Loucy (cell line): ENCODE measurements at regions not wholly inside any gene's neighbourhood (a gene's known extent, or its start where the extent isn't known, plus 50 kb on each side); places are given as distances from the start of the nearest gene placed in this dataset.

Source experiments
- H2AFZ ChIP-seq: fragments of 200-600 bp; sonication (generic); 2 replicates; pipeline ENCODE4 v1.6.0; 2016; ENCODE audit warnings: antibody characterized with exemption, mild to moderate bottlenecking, low read length, moderate library complexity
- H3F3A ChIP-seq: fragments of 200-600 bp; 2 replicates; pipeline ENCODE4 v1.6.0; 2016; ENCODE audit warnings: antibody characterized with exemption, low read depth, mild to moderate bottlenecking
- H3K27me3 ChIP-seq: fragments of 200-600 bp; sonication (generic); 2 replicates; pipeline ENCODE4 v1.6.1; 2014; ENCODE audit warnings: low read length, mild to moderate bottlenecking; ENCODE audit not compliant: insufficient read depth, poor library complexity, severe bottlenecking
- H3K36me3 ChIP-seq: fragments of 200-600 bp; sonication (generic); 2 replicates; pipeline ENCODE4 v1.6.1; 2016; ENCODE audit warnings: low read length; ENCODE audit not compliant: insufficient read depth
- H3K4me1 ChIP-seq: fragments of 200-600 bp; sonication (generic); 2 replicates; pipeline ENCODE4 v1.5.1; 2014; ENCODE audit warnings: low read length, mild to moderate bottlenecking; ENCODE audit not compliant: insufficient read depth, poor library complexity, severe bottlenecking
- H3K4me2 ChIP-seq: fragments of 200-600 bp; sonication (generic); 2 replicates; pipeline ENCODE4 v1.6.0; 2014; ENCODE audit warnings: antibody characterized with exemption, low read length, low read depth, mild to moderate bottlenecking; ENCODE audit not compliant: poor library complexity, severe bottlenecking
- H3K4me3 ChIP-seq: fragments of 200-600 bp; sonication (generic); 2 replicates; pipeline ENCODE4 v1.5.1; 2014; ENCODE audit warnings: low read length, mild to moderate bottlenecking, mixed read lengths; ENCODE audit not compliant: poor library complexity, severe bottlenecking
- H3K79me2 ChIP-seq: fragments of 200-600 bp; sonication (generic); 2 replicates; pipeline ENCODE4 v1.6.1; 2014; ENCODE audit warnings: low read length; ENCODE audit not compliant: insufficient read depth
- H3K9ac ChIP-seq: fragments of 200-600 bp; sonication (generic); 2 replicates; pipeline ENCODE4 v1.6.0; 2014; ENCODE audit warnings: mild to moderate bottlenecking, low read depth, low read length, moderate library complexity; ENCODE audit not compliant: poor library complexity, severe bottlenecking
- H3K9me2 ChIP-seq: fragments of 200-600 bp; sonication (generic); replicated peaks from 2 replicates; pipeline ENCODE4 v1.6.1; 2016; ENCODE audit warnings: low read depth, low read length, mixed read lengths
- H3K9me3 ChIP-seq: fragments of 200-600 bp; sonication (generic); 2 replicates; pipeline ENCODE4 v1.6.1; 2014; ENCODE audit warnings: mild to moderate bottlenecking, antibody characterized with exemption, low read length, low read depth; ENCODE audit not compliant: insufficient read depth
- H4K20me1 ChIP-seq: fragments of 200-600 bp; sonication (generic); 2 replicates; pipeline ENCODE4 v1.6.0; 2014; ENCODE audit warnings: antibody characterized with exemption, low read length, mild to moderate bottlenecking; ENCODE audit not compliant: insufficient read depth, poor library complexity, severe bottlenecking
- EZH2phosphoT487 ChIP-seq: fragments of 200-600 bp; IDR thresholded peaks from 2 replicates; pipeline ENCODE4 v1.6.1; 2018; ENCODE audit warnings: antibody characterized with exemption, mild to moderate bottlenecking, moderate library complexity, borderline replicate concordance
- TF ChIP-seq, protein P1 (sequence below): fragments of 200-600 bp; sonication (generic); conservative IDR thresholded peaks from 2 replicates; pipeline ENCODE4 v1.5.1; 2014; ENCODE audit warnings: mild to moderate bottlenecking, antibody characterized with exemption, low read length

DNA sequence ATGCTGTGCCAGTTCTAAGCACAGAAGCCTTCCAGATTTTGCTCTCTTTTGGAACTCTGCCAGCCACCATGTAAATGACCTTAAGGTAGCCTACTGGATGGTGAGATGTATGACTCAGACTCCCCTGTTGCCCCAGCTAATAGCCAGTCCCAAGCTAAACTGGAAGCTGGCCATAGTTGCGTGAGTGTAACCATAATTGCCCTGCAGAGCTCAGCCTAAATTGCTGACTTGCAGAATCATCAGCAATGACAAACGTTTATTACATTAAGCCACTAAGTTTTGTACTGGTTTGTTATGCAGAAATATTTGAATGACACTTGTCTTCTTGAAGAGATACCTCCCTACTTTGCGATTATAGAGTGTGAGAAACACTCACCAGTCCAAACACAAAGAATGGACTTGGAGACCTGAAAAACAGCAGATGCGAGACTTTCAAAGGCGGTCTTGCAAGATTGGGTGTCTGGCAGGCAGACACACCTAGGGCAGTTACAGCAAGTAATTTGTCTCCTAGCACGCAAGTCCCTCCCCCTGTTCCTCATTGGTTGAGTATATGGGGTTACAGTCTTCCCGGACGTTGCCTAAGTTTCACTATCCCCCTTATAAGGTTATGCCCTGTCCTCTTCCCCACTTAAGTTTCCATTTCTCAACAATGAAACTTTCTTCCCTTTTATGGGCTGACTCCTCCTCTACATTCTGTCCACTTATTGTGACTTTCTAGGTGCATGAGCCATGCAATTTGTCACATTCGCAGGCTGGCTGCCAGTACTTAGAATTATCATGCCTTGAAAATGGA is 83.6 kb upstream of the XCR1 start:
- no peak overlapping the region for H3K4me2 ChIP-seq
- no peaks in the 10 kb centered on the region for H3K9me2 ChIP-seq
- H3K9ac ChIP-seq = no peak overlapping the region
- H3K27me3 ChIP-seq = no peaks in the 10 kb centered on the region
- TF ChIP-seq, protein P1, sequence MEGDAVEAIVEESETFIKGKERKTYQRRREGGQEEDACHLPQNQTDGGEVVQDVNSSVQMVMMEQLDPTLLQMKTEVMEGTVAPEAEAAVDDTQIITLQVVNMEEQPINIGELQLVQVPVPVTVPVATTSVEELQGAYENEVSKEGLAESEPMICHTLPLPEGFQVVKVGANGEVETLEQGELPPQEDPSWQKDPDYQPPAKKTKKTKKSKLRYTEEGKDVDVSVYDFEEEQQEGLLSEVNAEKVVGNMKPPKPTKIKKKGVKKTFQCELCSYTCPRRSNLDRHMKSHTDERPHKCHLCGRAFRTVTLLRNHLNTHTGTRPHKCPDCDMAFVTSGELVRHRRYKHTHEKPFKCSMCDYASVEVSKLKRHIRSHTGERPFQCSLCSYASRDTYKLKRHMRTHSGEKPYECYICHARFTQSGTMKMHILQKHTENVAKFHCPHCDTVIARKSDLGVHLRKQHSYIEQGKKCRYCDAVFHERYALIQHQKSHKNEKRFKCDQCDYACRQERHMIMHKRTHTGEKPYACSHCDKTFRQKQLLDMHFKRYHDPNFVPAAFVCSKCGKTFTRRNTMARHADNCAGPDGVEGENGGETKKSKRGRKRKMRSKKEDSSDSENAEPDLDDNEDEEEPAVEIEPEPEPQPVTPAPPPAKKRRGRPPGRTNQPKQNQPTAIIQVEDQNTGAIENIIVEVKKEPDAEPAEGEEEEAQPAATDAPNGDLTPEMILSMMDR = no peak
- no peak for TF ChIP-seq EZH2phosphoT487
- no peaks in the 10 kb centered on the region for H3K36me3 ChIP-seq
- H3K79me2 ChIP-seq = no peaks in the 10 kb centered on the region
- peaks cover 28% of the 10 kb centered on the region for H3K4me1 ChIP-seq
- H2AFZ ChIP-seq = no peak overlapping the region
- no peaks in the 10 kb centered on the region; the same call in 1 of the 2 replicates for H3F3A ChIP-seq
- H3K4me3 ChIP-seq = no peak overlapping the region
- H4K20me1 ChIP-seq = no peaks in the 10 kb centered on the region
- no peaks in the 10 kb centered on the region for H3K9me3 ChIP-seq

DNA sequence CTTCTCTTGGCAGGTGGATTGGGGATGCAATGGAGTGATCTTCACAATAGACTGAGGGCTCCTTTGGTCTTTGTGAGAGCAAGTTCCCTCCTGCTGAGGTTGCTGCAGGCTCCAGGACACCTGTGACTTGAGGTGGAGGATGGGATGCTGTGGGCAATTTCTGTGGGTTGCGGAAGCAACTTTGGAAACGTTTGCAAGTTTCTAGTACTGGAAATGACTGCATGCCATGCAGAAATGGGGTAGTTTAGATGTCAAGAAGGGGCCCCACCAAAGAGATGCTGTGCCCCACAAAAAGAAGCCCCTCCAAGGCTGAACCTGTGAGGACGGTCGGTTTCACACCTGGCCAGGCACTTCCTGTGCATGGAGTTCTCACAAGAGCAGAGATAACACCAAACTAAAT is 80.4 kb upstream of the XCR1 start:
- peaks cover 44% of the 10 kb centered on the region for H3K4me1 ChIP-seq
- H3K27me3 ChIP-seq = no peaks in the 10 kb centered on the region
- H3K4me3 ChIP-seq = no peak overlapping the region
- TF ChIP-seq EZH2phosphoT487 = no peak
- TF ChIP-seq, protein P1 = no peak
- H4K20me1 ChIP-seq = no peaks in the 10 kb centered on the region
- no peaks in the 10 kb centered on the region for H3K9me3 ChIP-seq
- H2AFZ ChIP-seq = no peak overlapping the region
- no peaks in the 10 kb centered on the region; the same call in 1 of the 2 replicates for H3F3A ChIP-seq
- no peak overlapping the region for H3K4me2 ChIP-seq
- H3K36me3 ChIP-seq = no peaks in the 10 kb centered on the region
- H3K9ac ChIP-seq = no peak overlapping the region
- H3K79me2 ChIP-seq = no peaks in the 10 kb centered on the region
- H3K9me2 ChIP-seq = no peaks in the 10 kb centered on the region

DNA sequence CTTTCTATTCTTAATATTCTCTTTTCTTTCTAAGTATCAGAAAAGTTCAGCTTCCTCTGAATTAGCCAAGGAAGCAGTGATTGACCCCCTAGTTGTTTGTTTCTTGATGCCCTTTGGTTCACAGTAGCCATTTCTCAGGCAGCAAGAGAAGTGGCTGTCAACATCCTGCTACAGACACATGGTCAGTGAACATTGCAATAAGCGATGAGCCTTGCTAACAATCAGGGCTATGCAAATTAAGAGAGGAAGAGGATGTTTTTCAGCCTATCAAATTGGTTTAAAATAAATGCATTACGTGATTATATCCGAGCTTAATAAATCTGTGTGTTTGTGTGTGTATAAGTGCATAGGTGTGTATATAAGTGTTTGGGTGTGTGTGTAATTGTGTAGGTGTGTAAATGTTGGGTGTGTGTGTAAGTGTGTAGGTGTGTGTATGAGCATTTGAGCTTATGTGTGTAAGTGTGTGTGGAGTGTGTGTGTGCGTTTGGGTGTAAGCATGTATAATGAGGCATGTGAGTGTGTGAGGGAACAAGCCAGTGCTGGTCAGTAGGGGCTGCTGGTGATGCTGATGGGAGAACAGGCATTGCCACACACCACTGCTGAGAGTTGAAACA is 78.1 kb upstream of the XCR1 start:
- no peak overlapping the region for H3K4me3 ChIP-seq
- H3K9me3 ChIP-seq = no peaks in the 10 kb centered on the region
- no peak overlapping the region for H3K4me2 ChIP-seq
- H3K9me2 ChIP-seq = no peaks in the 10 kb centered on the region
- no peak overlapping the region for H2AFZ ChIP-seq
- no peaks in the 10 kb centered on the region; the same call in 1 of the 2 replicates for H3F3A ChIP-seq
- no peaks in the 10 kb centered on the region for H3K27me3 ChIP-seq
- no peaks in the 10 kb centered on the region for H3K36me3 ChIP-seq
- H3K79me2 ChIP-seq = no peaks in the 10 kb centered on the region
- peaks cover 43% of the 10 kb centered on the region for H3K4me1 ChIP-seq
- H3K9ac ChIP-seq = no peak overlapping the region
- H4K20me1 ChIP-seq = no peaks in the 10 kb centered on the region
- TF ChIP-seq EZH2phosphoT487 = no peak
- TF ChIP-seq, protein P1 = no peak
